ENCODE measurements at regions not wholly inside any gene's neighbourhood (a gene's known extent, or its start where the extent isn't known, plus 50 kb on each side); places are given as distances from the start of the nearest gene placed in this dataset.
"Not testable (repeated sequence)": the region's sequence is repeated elsewhere in the genome, so short reads cannot be mapped to it uniquely, and the experiment has no call there.

DNA sequence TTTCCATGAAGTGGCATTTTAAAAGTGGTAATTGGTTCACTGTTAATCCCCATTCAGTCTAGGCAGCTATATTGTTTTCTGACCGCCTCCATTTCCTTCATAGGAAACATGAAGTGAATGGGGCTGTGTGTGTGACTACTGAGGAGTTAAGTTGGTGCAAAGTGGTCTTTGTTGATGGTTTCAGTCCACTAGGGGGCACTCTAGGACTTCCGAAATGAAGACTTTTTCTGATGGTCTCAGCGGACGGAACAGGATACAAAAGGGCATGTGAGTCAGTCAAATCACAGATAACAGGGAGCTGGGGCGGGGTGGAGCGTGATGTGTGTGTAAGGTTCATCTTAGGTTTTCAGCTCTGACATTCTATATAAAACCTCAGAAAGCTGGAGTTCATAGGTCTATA lies 240.1 kb upstream of the OR4E1 start:
- H3K4me3 ChIP-seq, result no peak overlapping the region
- no peaks in the 10 kb centered on the region for H3K4me1 ChIP-seq
- intact Hi-C loops (cut with DNase I; ENCODE audit: low total_unique reads), result no loop called here
- no peaks in the 10 kb centered on the region for H3K36me3 ChIP-seq
- H3K27ac ChIP-seq, result no peak overlapping the region
- no peaks in the 10 kb centered on the region for H3K9me3 ChIP-seq
- in situ Hi-C loops (cut with MboI; ENCODE audit: low sequenced_read_pairs in 4 of 4), result no loop called here
- no peaks in the 10 kb centered on the region for H3K27me3 ChIP-seq
- ATAC-seq (no peak), DNase-seq (no peak)
- TF ChIP-seq, protein P1, sequence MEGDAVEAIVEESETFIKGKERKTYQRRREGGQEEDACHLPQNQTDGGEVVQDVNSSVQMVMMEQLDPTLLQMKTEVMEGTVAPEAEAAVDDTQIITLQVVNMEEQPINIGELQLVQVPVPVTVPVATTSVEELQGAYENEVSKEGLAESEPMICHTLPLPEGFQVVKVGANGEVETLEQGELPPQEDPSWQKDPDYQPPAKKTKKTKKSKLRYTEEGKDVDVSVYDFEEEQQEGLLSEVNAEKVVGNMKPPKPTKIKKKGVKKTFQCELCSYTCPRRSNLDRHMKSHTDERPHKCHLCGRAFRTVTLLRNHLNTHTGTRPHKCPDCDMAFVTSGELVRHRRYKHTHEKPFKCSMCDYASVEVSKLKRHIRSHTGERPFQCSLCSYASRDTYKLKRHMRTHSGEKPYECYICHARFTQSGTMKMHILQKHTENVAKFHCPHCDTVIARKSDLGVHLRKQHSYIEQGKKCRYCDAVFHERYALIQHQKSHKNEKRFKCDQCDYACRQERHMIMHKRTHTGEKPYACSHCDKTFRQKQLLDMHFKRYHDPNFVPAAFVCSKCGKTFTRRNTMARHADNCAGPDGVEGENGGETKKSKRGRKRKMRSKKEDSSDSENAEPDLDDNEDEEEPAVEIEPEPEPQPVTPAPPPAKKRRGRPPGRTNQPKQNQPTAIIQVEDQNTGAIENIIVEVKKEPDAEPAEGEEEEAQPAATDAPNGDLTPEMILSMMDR (IDR thresholded peaks at IDR 0.05 in 4 of 5, conservative IDR thresholded peaks at IDR 0.05 in 1 of 5), result no peak
- TF ChIP-seq POLR2A (IDR thresholded peaks at IDR 0.05), result no peak

DNA sequence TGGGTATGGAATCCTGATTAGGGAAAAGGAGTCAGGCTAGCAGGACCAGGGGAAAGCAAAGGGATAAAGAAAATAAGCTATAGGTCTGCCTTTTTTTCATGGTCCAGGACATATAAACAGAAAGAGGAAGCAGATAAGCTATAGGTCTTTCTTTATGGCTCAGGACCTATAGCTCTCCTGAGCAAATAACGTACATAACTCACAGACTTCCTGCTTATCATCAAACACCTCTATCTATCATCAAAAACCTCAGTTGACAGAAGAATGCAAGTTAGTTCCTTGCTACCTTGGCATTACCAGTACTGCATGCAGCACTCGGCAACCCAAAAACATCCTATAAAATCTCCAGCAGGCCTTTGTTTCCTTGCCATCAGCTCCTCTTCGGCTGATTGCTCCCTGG lies 238.7 kb upstream of the OR4E1 start:
- DNase-seq (no peak), ATAC-seq (no peak)
- no peak overlapping the region for H3K4me3 ChIP-seq
- H3K27ac ChIP-seq, result no peak overlapping the region
- H3K9me3 ChIP-seq, result no peaks in the 10 kb centered on the region
- in situ Hi-C loops (cut with MboI; ENCODE audit: low sequenced_read_pairs in 4 of 4), result no loop called here
- intact Hi-C loops (cut with DNase I; ENCODE audit: low total_unique reads), result no loop called here
- TF ChIP-seq POLR2A (IDR thresholded peaks at IDR 0.05), result no peak
- TF ChIP-seq, protein P1 (IDR thresholded peaks at IDR 0.05 in 4 of 5, conservative IDR thresholded peaks at IDR 0.05 in 1 of 5), result no peak
- no peaks in the 10 kb centered on the region for H3K36me3 ChIP-seq
- no peaks in the 10 kb centered on the region for H3K4me1 ChIP-seq
- no peaks in the 10 kb centered on the region for H3K27me3 ChIP-seq

DNA sequence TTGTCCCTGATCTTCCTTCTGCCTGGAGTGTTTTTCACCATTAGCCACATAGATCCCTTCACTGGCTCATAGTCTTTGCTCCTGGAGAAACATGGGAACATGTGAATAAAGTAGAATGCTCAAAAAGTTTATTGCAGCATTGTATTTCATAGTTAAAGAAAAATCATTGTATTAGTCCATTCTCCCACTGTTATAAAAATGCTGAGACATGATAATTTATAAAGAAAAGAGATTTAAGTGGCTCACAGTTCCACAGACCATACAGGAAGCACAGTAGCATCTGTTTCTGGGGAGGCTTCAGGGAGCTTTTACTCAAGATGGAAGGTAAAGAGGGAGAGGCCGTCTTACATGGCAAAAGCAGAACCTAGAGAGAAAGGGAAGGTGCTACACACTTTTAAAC lies 238.3 kb upstream of the OR4E1 start:
- Histone ChIP-seq H3K27ac (no peak overlapping the region), H3K27me3 (no peaks in the 10 kb centered on the region), H3K36me3 (no peaks in the 10 kb centered on the region), H3K4me3 (no peak overlapping the region), H3K9me3 (no peaks in the 10 kb centered on the region), H3K4me1 (no peaks in the 10 kb centered on the region)
- ATAC-seq (no peak), DNase-seq (no peak)
- in situ Hi-C loops (cut with MboI; ENCODE audit: low sequenced_read_pairs in 4 of 4) (no loop called here), intact Hi-C loops (cut with DNase I; ENCODE audit: low total_unique reads) (no loop called here)
- no peak for TF ChIP-seq POLR2A (IDR thresholded peaks at IDR 0.05)
- TF ChIP-seq, protein P1 (IDR thresholded peaks at IDR 0.05 in 4 of 5, conservative IDR thresholded peaks at IDR 0.05 in 1 of 5), result no peak

DNA sequence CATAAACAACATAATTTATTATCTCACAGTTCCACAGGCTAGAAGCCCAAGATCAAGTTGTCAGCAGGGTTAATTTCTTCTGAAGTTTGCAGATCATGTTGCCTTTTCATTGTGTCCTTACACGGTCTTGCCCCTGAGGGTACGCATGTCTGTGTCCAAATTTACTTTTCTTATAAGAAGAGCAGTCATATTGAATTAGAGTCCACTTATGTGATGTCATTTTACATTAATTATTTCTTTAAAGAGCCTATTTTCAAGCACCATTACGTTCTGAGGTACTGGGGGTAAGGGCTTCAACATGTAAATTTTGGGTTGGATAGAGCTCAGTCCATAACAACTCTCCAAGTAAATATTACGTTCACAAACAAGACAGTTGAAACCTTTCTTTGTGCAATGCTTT lies 236.6 kb upstream of the OR4E1 start:
- in situ Hi-C loops (cut with MboI; ENCODE audit: low sequenced_read_pairs in 4 of 4) (no loop called here), intact Hi-C loops (cut with DNase I; ENCODE audit: low total_unique reads) (no loop called here)
- H3K27me3 ChIP-seq, result no peaks in the 10 kb centered on the region
- ATAC-seq (no peak), DNase-seq (no peak)
- no peaks in the 10 kb centered on the region for H3K4me1 ChIP-seq
- H3K27ac ChIP-seq, result no peak overlapping the region
- H3K9me3 ChIP-seq, result no peaks in the 10 kb centered on the region
- no peaks in the 10 kb centered on the region for H3K36me3 ChIP-seq
- no peak overlapping the region for H3K4me3 ChIP-seq
- TF ChIP-seq, protein P1 (IDR thresholded peaks at IDR 0.05 in 4 of 5, conservative IDR thresholded peaks at IDR 0.05 in 1 of 5), result no peak
- TF ChIP-seq POLR2A (IDR thresholded peaks at IDR 0.05), result no peak

DNA sequence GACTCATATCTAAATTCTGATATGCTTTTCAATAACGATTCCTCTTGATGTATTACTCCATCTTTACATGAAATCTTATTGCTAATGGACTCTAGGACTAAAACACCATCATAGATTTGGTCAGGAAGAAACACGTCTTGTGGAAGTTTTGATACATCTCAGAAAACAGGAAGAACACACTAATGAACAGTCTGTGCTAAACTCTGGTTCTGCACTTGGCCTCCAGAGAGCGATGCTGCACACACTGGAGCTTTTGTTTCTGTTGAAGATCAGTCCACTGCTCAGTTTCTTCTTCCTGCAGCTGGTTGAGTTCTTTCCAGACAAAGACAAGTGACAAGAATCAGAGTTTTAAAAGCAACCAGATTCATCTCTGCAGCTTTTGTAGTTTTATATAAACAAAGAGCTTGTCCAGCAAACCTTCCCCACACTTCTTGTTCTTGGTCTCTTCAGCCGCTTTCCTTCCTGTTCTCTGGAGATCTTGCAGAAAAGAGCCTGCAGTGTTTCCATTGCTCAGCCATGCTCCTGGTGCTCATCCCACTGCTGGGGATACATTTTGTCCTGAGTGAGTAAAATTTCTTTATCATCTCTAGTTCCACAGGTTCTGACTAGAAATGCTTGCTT lies 229.1 kb upstream of the OR4E1 start:
- Histone ChIP-seq H3K4me1 (no peaks in the 10 kb centered on the region), H3K4me3 (no peak overlapping the region), H3K36me3 (no peaks in the 10 kb centered on the region), H3K27me3 (no peaks in the 10 kb centered on the region), H3K27ac (no peak overlapping the region), H3K9me3 (no peaks in the 10 kb centered on the region)
- in situ Hi-C loops (cut with MboI; ENCODE audit: low sequenced_read_pairs in 4 of 4) (no loop called here), intact Hi-C loops (cut with DNase I; ENCODE audit: low total_unique reads) (no loop called here)
- no peak for TF ChIP-seq POLR2A (IDR thresholded peaks at IDR 0.05)
- TF ChIP-seq, protein P1 (IDR thresholded peaks at IDR 0.05 in 4 of 5, conservative IDR thresholded peaks at IDR 0.05 in 1 of 5), result no peak
- DNase-seq, result no peak
- ATAC-seq, result no peak

DNA sequence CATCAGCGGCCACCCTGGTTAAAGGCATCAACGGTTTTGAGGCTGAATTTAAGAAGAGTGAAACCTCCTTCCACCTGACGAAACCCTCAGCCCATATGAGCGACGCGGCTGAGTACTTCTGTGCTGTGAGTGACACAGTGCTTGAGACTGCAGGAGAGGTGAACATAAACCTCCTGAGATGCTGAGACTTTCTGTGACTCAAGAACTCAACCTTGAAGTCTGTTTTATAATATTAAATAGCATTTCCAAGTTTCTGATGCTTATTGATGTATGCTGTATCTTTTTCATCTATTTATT lies 221.2 kb upstream of the OR4E1 start:
- intact Hi-C loops (cut with DNase I; ENCODE audit: low total_unique reads); H3K36me3 ChIP-seq; DNase-seq; H3K27me3 ChIP-seq; H3K27ac ChIP-seq; H3K4me1 ChIP-seq; in situ Hi-C loops (cut with MboI; ENCODE audit: low sequenced_read_pairs in 4 of 4); H3K9me3 ChIP-seq; ATAC-seq; H3K4me3 ChIP-seq: not testable (repeated sequence)
